NT2/D1 (cell line): ENCODE measurements at regions not wholly inside any gene's neighbourhood (a gene's known extent, or its start where the extent isn't known, plus 50 kb on each side); places are given as distances from the start of the nearest gene placed in this dataset.

Experiments used
- YY1 ChIP-seq: IDR thresholded peaks from 2 replicates; pipeline ENCODE4 v1.6.1; 2011; ENCODE audit not compliant: insufficient read length, insufficient read depth
- ZNF274 ChIP-seq: IDR thresholded peaks from 2 replicates; pipeline ENCODE4 v1.6.1; 2011; ENCODE audit warnings: mild to moderate bottlenecking, low read depth, low read length

DNA sequence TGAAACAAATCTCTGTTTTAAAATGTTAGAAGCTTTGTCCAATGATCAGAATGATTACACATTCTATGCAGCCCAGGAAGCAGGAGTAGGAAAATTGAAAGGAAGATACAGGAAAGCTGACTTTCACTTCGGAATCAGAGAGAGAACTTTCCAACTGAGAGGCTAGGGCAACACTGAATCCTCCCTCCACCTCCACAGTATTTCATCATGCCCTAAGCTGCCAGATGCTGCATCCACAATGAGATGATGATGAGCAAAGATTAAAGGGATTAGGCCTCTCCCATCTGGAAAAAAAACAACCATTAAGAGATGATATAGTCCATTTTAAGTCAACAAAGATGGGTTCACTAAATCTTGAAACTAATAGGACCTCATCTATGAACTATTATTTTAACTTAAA, 215.6 kb downstream of the GPR37 start:
- TF ChIP-seq YY1, result no peak
- TF ChIP-seq ZNF274, result no peak
